ENCODE measurements at regions not wholly inside any gene's neighbourhood (a gene's known extent, or its start where the extent isn't known, plus 50 kb on each side); places are given as distances from the start of the nearest gene placed in this dataset.

GRCh38 chr1:192024881-192025280, 133.4 kb upstream of the RGS18 start (continued):
- TF ChIP-seq NFXL1 (IDR thresholded peaks at IDR 0.05; ENCODE audit: borderline replicate concordance) (no peak), CHD1 (IDR thresholded peaks at IDR 0.05; ENCODE audit: low read depth, low read length) (no peak), NFIC (IDR thresholded peaks at IDR 0.05; ENCODE audit: low read depth, low read length) (no peak), BMI1 (IDR thresholded peaks at IDR 0.05; ENCODE audit: borderline replicate concordance) (no peak)

DNA sequence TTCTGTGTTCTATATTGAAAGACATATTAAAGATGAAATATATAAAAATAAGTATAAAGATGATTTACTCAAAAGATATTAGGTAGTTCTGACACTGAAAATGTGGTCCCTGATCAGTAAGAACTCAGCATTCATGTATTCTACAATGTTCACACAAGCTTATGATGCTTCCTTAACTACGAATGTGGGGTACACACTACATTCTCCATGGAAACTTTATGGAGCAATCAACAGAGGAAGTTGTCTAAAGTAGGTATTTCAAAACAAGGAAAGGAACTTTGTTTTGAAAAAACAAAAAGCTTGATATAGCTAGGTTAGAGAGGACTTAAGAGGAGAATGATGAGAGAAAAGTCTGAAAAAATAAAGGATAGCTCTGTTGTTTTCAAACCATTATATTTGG, 119.7 kb upstream of the RGS18 start:
- ChIA-PET CTCF (no interaction called here), POLR2A (no interaction called here), RAD21 (ENCODE audit: unreplicated experiment) (no interaction called here), SMC1A (ENCODE audit: uncharacterized antibody, unreplicated experiment) (interaction anchor here (1.3 kb wide), 1 partner anchor 11 kb away, joined by 5 read pairs; no protein-coding TSS in a partner anchor)
- H3K4me1 ChIP-seq (ENCODE audit: control insufficient read depth, insufficient read depth, low read length) = no peaks in the 10 kb centered on the region
- WGBS (ENCODE audit: insufficient coverage, insufficient replicate concordance, low lambda C conversion rate, missing lambda C conversion rate) = 4% methylated on average over 1 of the region's 1 CpG
- H3K27ac ChIP-seq (ENCODE audit: control insufficient read depth, insufficient read depth) = no peak overlapping the region
- no peak overlapping the region for H3K9ac ChIP-seq (ENCODE audit: control insufficient read depth, insufficient read depth, low read length)
- no peak overlapping the region for H3K4me3 ChIP-seq
- FAIRE-seq (no peak), DNase-seq (ENCODE audit: low read depth, low spot score) (no peak), ATAC-seq (no peak)
- intact Hi-C loops (cut with micrococcal nuclease; ENCODE audit: unreplicated experiment) (no loop called here), in situ Hi-C loops (cut with MboI) (no loop called here)
- no peaks in the 10 kb centered on the region for H4K20me1 ChIP-seq (ENCODE audit: control insufficient read depth, insufficient read depth)
- H3K4me2 ChIP-seq (ENCODE audit: control insufficient read depth, insufficient read depth) = no peak overlapping the region
- H3K79me2 ChIP-seq (ENCODE audit: control insufficient read depth, insufficient read depth, low read length) = no peaks in the 10 kb centered on the region
- H3K27me3 ChIP-seq (replicated peaks in 1 of 2; ENCODE audit: control insufficient read depth in 2 of 2, insufficient read depth in 2 of 2, low read length in 1 of 2) = no peaks in the 10 kb centered on the region
- BruUV-seq (replicated peaks) = no TSS peak
- TF ChIP-seq TCF12 (IDR thresholded peaks at IDR 0.05; ENCODE audit: low read depth, low read length) (no peak), CBFB (IDR thresholded peaks at IDR 0.05; ENCODE audit: low read depth) (no peak), FOXM1 (IDR thresholded peaks at IDR 0.05; ENCODE audit: low read depth, low read length) (no peak), ZSCAN29 (IDR thresholded peaks at IDR 0.05) (no peak), POLR2AphosphoS5 (IDR thresholded peaks at IDR 0.05; ENCODE audit: low read length) (no peak), BCL11A (IDR thresholded peaks at IDR 0.05; ENCODE audit: low read depth, low read length) (no peak), BACH1 (IDR thresholded peaks at IDR 0.05; ENCODE audit: borderline replicate concordance) (no peak), CBX3 (IDR thresholded peaks at IDR 0.05; ENCODE audit: borderline replicate concordance, low read depth) (no peak), PAX8 (IDR thresholded peaks at IDR 0.05) (no peak), SMC3 (IDR thresholded peaks at IDR 0.05; ENCODE audit: borderline replicate concordance, low read length) (no peak), POLR2A (IDR thresholded peaks at IDR 0.05; ENCODE audit: low read depth, low read length) (no peak), JUND (IDR thresholded peaks at IDR 0.05; ENCODE audit: low read depth, low read length) (no peak), KAT2A (conservative IDR thresholded peaks at IDR 0.05; ENCODE audit: control insufficient read depth, low read depth, low read length) (no peak), BCL3 (IDR thresholded peaks at IDR 0.05; ENCODE audit: borderline replicate concordance, insufficient read depth, low read depth, low read length, poor library complexity, severe bottlenecking) (no peak), DPF2 (IDR thresholded peaks at IDR 0.05) (no peak), MEF2A (IDR thresholded peaks at IDR 0.05; ENCODE audit: insufficient read depth, low read depth, low read length) (no peak), SRF (IDR thresholded peaks at IDR 0.05; ENCODE audit: low read depth in 2 of 2, low read length in 2 of 2) (no peak), SIN3A (IDR thresholded peaks at IDR 0.05; ENCODE audit: low read depth, low read length) (no peak), HDAC6 (IDR thresholded peaks at IDR 0.05; ENCODE audit: unreplicated experiment) (no peak)
- TF ChIP-seq, protein P1, sequence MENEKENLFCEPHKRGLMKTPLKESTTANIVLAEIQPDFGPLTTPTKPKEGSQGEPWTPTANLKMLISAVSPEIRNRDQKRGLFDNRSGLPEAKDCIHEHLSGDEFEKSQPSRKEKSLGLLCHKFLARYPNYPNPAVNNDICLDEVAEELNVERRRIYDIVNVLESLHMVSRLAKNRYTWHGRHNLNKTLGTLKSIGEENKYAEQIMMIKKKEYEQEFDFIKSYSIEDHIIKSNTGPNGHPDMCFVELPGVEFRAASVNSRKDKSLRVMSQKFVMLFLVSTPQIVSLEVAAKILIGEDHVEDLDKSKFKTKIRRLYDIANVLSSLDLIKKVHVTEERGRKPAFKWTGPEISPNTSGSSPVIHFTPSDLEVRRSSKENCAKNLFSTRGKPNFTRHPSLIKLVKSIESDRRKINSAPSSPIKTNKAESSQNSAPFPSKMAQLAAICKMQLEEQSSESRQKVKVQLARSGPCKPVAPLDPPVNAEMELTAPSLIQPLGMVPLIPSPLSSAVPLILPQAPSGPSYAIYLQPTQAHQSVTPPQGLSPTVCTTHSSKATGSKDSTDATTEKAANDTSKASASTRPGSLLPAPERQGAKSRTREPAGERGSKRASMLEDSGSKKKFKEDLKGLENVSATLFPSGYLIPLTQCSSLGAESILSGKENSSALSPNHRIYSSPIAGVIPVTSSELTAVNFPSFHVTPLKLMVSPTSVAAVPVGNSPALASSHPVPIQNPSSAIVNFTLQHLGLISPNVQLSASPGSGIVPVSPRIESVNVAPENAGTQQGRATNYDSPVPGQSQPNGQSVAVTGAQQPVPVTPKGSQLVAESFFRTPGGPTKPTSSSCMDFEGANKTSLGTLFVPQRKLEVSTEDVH (IDR thresholded peaks at IDR 0.05; ENCODE audit: low read depth, partially characterized antibody) = no peak
- H2AFZ ChIP-seq (ENCODE audit: control insufficient read depth, low read depth, low read length) = no peak overlapping the region
- no peaks in the 10 kb centered on the region for H3K9me3 ChIP-seq (replicated peaks; ENCODE audit: control insufficient read depth, insufficient read depth, low read length)
- no peaks in the 10 kb centered on the region for H3K36me3 ChIP-seq (ENCODE audit: control insufficient read depth in 2 of 2, insufficient read depth in 2 of 2, low read length in 1 of 2)

All from GM12878 (cell line).